ENCODE measurements at regions not wholly inside any gene's neighbourhood (a gene's known extent, or its start where the extent isn't known, plus 50 kb on each side); places are given as distances from the start of the nearest gene placed in this dataset.

DNA sequence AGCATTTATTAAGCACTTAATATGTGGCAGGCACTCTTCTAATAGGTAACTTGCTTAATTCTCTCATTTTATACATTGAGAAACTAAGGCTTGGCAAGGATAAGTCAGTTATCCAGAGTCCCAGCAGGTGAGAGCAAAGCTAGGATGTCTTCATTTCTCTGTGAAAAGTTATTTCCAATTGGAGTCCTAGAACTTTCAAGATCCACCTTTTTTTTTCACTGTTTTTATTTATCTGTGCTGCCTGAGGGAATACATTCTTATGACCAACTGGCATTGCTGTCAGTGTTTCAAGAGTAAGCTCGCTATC is 56.2 kb upstream of the ETAA1 start:
- Mint-ChIP-seq H3K27ac (no peak overlapping the region), H3K4me3 (no peak overlapping the region), H3K9me3 (ENCODE audit: low read depth) (no peaks in the 10 kb centered on the region), H3K27me3 (peaks cover 4% of the 10 kb centered on the region), H3K4me1 (no peaks in the 10 kb centered on the region), H3K36me3 (ENCODE audit: low read depth) (no peaks in the 10 kb centered on the region)
- intact Hi-C loops (cut with DNase I, micrococcal nuclease): no loop called here
- DNase-seq (no peak), ATAC-seq (no peak)
- CTCF ChIA-PET: no interaction called here
- POLR2A ChIA-PET: no interaction called here

DNA sequence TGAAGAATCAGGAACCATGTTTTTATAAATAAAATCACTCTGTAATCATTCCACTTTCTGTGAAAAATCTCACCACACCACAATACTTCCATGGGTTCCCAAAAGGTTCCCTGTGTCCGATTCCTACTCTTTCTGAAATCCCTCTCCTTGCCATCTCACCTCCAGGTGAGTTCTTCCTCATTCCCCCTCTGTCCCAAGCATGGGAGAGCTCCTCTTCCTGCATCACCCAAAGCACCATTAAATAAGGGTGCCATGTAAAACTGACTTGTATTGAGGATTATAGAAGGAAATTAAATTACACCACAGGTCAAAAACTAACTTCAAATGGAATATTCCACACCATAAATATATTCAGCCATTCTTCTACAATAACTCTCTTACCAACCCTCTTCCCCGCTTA is 55.8 kb upstream of the ETAA1 start:
- intact Hi-C loops (cut with DNase I, micrococcal nuclease): no loop called here
- no peaks in the 10 kb centered on the region for H3K9me3 Mint-ChIP-seq (ENCODE audit: low read depth)
- no peaks in the 10 kb centered on the region for H3K36me3 Mint-ChIP-seq (ENCODE audit: low read depth)
- no peak for ATAC-seq
- ChIA-PET POLR2A (no interaction called here), CTCF (no interaction called here)
- DNase-seq: no peak
- peaks cover 4% of the 10 kb centered on the region for H3K27me3 Mint-ChIP-seq
- no peak overlapping the region for H3K27ac Mint-ChIP-seq
- no peaks in the 10 kb centered on the region for H3K4me1 Mint-ChIP-seq
- H3K4me3 Mint-ChIP-seq: no peak overlapping the region

DNA sequence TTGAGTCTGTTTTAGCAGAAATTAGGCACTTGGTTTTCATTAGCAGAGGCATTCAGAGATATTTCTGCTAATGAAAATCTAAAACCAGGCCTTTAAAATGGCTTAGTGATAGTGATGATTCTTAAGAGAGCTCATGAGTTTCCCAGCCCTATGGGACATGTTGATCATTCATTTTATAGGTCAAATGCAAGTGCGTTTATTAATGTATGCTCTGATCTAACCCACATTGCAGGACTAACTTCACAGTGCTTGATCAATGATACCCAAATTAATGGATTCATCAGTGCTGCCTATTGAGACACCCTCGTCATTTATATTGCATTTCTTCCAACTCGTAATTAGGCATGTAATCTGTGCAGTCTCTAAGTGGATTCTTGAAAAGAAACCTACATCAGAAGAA is 54.7 kb upstream of the ETAA1 start:
- ATAC-seq: no peak
- Mint-ChIP-seq H3K27me3 (peaks cover 4% of the 10 kb centered on the region), H3K36me3 (ENCODE audit: low read depth) (no peaks in the 10 kb centered on the region), H3K4me3 (no peak overlapping the region), H3K9me3 (ENCODE audit: low read depth) (no peaks in the 10 kb centered on the region), H3K4me1 (no peaks in the 10 kb centered on the region), H3K27ac (no peak overlapping the region)
- ChIA-PET CTCF (no interaction called here), POLR2A (no interaction called here)
- DNase-seq: no peak
- intact Hi-C loops (cut with DNase I, micrococcal nuclease): no loop called here

DNA sequence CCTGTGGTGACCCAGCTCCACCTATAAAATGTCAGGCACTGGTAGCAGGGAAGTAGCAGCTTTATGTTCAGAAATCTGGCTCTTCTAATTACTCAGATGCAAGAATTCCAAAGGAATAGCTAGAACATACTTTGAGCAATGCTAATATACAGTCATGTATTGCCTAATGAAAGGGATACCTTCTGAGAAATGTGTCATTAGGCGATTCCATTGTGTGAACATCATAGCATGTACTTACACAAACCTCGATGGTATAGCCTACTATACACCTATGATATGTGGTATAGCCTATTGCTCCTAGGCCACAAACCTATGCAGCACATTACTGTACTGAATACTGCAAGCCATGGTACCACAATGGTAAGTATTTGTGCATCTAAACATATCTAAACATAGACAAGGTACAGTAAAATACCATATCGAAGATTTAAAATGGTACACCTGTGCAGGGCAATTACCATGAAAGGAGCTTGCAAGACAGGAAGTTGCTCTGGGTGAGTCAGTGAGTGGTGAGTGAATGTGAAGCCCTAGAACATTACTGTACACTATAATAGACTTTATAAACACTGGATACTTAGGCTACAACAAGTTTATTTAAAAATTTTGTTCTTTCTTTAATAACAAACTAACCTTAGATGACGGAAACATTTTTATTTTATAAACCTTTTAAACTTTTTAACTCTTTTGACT is 50.3 kb upstream of the ETAA1 start:
- Mint-ChIP-seq H3K27ac (no peak overlapping the region), H3K4me1 (no peaks in the 10 kb centered on the region), H3K27me3 (peaks cover 4% of the 10 kb centered on the region), H3K36me3 (ENCODE audit: low read depth) (no peaks in the 10 kb centered on the region), H3K4me3 (no peak overlapping the region), H3K9me3 (ENCODE audit: low read depth) (no peaks in the 10 kb centered on the region)
- CTCF ChIA-PET: interaction anchor here (0.6 kb wide), 1 partner anchor 331 kb away, joined by 3 read pairs; no protein-coding TSS in a partner anchor
- DNase-seq (no peak), ATAC-seq (no peak)
- intact Hi-C loops (cut with DNase I, micrococcal nuclease): no loop called here
- POLR2A ChIA-PET: no interaction called here

All from activated CD4-positive, alpha-beta T cell treated with anti-CD3 and anti-CD28 coated beads for 36 hours (primary cell).